HCT116 (cell line): ENCODE measurements at regions not wholly inside any gene's neighbourhood (a gene's known extent, or its start where the extent isn't known, plus 50 kb on each side); places are given as distances from the start of the nearest gene placed in this dataset.

Source experiments
- ATAC-seq: fragments of 200-7000 bp; cut with Tn5 transposase; 2 replicates; pipeline ENCODE4 v1.9.1; 2020; ENCODE audit warnings: mild to moderate bottlenecking, moderate library complexity
- BruUV-seq: library from RNA; stranded (reverse); fragments of 400-500 nt; replicated peaks from 2 replicates; lab custom pipeline; 2021; lab: Mats Ljungman, UMichigan
- CTCF ChIA-PET: fragments of 300-600 bp; sonication (Branson Sonifier 250); formaldehyde crosslinking; loops from one replicate; lab custom pipeline; 2021; ENCODE audit warnings: antibody characterized with exemption; lab: Charles Lee
- POLR2A ChIA-PET: fragments of 300-600, 350-600 bp; sonication (Branson Sonifier 250); formaldehyde crosslinking; loops from one replicate; lab custom pipeline; 2021; ENCODE audit warnings: antibody characterized with exemption; lab: Charles Lee
- RAD21 ChIA-PET, 2 experiments: fragments of 300-600 bp; sonication (Branson Sonifier 250); formaldehyde crosslinking; loops; one replicate each; lab custom pipeline; 2023; ENCODE audit warnings: low total read pairs in 2 of 2; ENCODE audit not compliant: uncharacterized antibody in 2 of 2, unreplicated experiment in 2 of 2, low non-redundant PET in 1 of 2; lab: Charles Lee
- DNase-seq: peaks from one replicate; pipeline ENCODE4 v3.0.0-alpha.2; 2010; ENCODE audit warnings: low read depth, low spot score
- H2AFZ ChIP-seq: fragments of 200-600 bp; shearing (Covaris generic), sonication (generic); 2 replicates; pipeline ENCODE4 v1.6.1; 2017; ENCODE audit warnings: low read depth, mixed run types, mixed read lengths, antibody characterized with exemption, low read length; ENCODE audit not compliant: poor library complexity, severe bottlenecking
- H3K27ac ChIP-seq: 2 replicates; pipeline ENCODE4 v1.5.1; 2012; ENCODE audit warnings: low read depth, low read length
- H3K27me3 ChIP-seq: fragments of 200-600 bp; sonication (generic); 2 replicates; pipeline ENCODE4 v1.6.1; 2016; ENCODE audit warnings: mixed run types, low read length, mixed read lengths; ENCODE audit not compliant: insufficient read depth
- H3K36me3 ChIP-seq, 2 experiments: fragments of 200-500 bp in 1 of 2; fragments of 200-600 bp in 1 of 2; sonication (Bioruptor generic) in 1 of 2; sonication (generic) in 1 of 2; 2 replicates each; pipeline versions ENCODE4 v1.5.1 to v1.6.1; 2014 to 2016; ENCODE audit warnings: low read length in 2 of 2, inconsistent platforms in 1 of 2, mixed read lengths in 1 of 2, mixed run types in 1 of 2; ENCODE audit not compliant: insufficient read depth in 2 of 2, control insufficient read depth in 1 of 2
- H3K4me1 ChIP-seq, 2 experiments: fragments of 200-600 bp in 1 of 2; sonication (generic) in 1 of 2; 2 replicates each; pipeline versions ENCODE4 v1.5.1 to v1.6.1; 2012 to 2017; ENCODE audit warnings: low read length in 2 of 2, inconsistent platforms in 1 of 2, mild to moderate bottlenecking in 1 of 2, mixed read lengths in 1 of 2, mixed run types in 1 of 2, moderate library complexity in 1 of 2; ENCODE audit not compliant: insufficient read depth in 2 of 2, control insufficient read depth in 1 of 2
- H3K4me2 ChIP-seq: fragments of 200-600 bp; sonication (generic); 2 replicates; pipeline ENCODE4 v1.6.1; 2017; ENCODE audit warnings: mixed run types, low read length, mixed read lengths
- H3K4me3 ChIP-seq, 2 experiments: fragments of 200-600 bp in 1 of 2; sonication (generic) in 1 of 2; replicated peaks in 1 of 2; 2 replicates each; pipeline ENCODE4 v1.5.1; 2011 to 2016; ENCODE audit warnings: low read length in 2 of 2, control low read depth in 1 of 2, low read depth in 1 of 2, mild to moderate bottlenecking in 1 of 2, mixed read lengths in 1 of 2, mixed run types in 1 of 2
- H3K79me2 ChIP-seq: fragments of 200-600 bp; sonication (generic); 2 replicates; pipeline ENCODE4 v1.6.1; 2017; ENCODE audit warnings: mild to moderate bottlenecking, mixed run types, low read length, moderate library complexity, mixed read lengths; ENCODE audit not compliant: insufficient read depth
- H3K9ac ChIP-seq: fragments of 200-600 bp; sonication (generic); 2 replicates; pipeline ENCODE4 v1.6.1; 2016; ENCODE audit warnings: low read length, mixed read lengths
- H3K9me2 ChIP-seq: fragments of 200-600 bp; sonication (generic), shearing (Covaris generic); 2 replicates; pipeline ENCODE4 v1.6.1; 2017; ENCODE audit warnings: mixed run types, mild to moderate bottlenecking, moderate library complexity; ENCODE audit not compliant: insufficient read depth
- H3K9me3 ChIP-seq, 2 experiments: fragments of 200-500 bp in 1 of 2; fragments of 200-600 bp in 1 of 2; sonication (Bioruptor generic) in 1 of 2; sonication (generic) in 1 of 2; 2 replicates each; pipeline ENCODE4 v1.6.1; 2014 to 2017; ENCODE audit warnings: low read length in 2 of 2, mixed read lengths in 2 of 2, inconsistent platforms in 1 of 2, low read depth in 1 of 2, mild to moderate bottlenecking in 1 of 2, mixed run types in 1 of 2, moderate library complexity in 1 of 2; ENCODE audit not compliant: control insufficient read depth in 1 of 2, insufficient read depth in 1 of 2
- H4K20me1 ChIP-seq: fragments of 200-600 bp; sonication (generic), shearing (Covaris generic); 2 replicates; pipeline ENCODE4 v1.6.1; 2017; ENCODE audit warnings: mixed run types, mild to moderate bottlenecking, moderate library complexity; ENCODE audit not compliant: insufficient read depth
- ATF3 ChIP-seq: IDR thresholded peaks from 2 replicates; pipeline ENCODE4 v1.6.1; 2012
- CBX3 ChIP-seq: IDR thresholded peaks from 2 replicates; pipeline ENCODE4 v1.6.1; 2012; ENCODE audit warnings: low read depth
- CEBPB ChIP-seq: IDR thresholded peaks from 2 replicates; pipeline ENCODE4 v1.6.1; 2012; ENCODE audit warnings: low read depth
- CTCF ChIP-seq, 3 experiments: fragments of 200-600 bp in 1 of 3; sonication (generic) in 1 of 3; IDR thresholded peaks in 2 of 3; conservative IDR thresholded peaks in 1 of 3; 2 replicates each; pipeline ENCODE4 v1.5.1; 2012 to 2017; ENCODE audit warnings: low read depth in 2 of 3, low read length in 2 of 3, antibody characterized with exemption in 1 of 3, borderline replicate concordance in 1 of 3, control low read depth in 1 of 3, mild to moderate bottlenecking in 1 of 3, mixed read lengths in 1 of 3, mixed run types in 1 of 3, moderate library complexity in 1 of 3; ENCODE audit not compliant: insufficient read depth in 1 of 3
- EGR1 ChIP-seq: IDR thresholded peaks from 2 replicates; pipeline ENCODE4 v1.6.1; 2012; ENCODE audit warnings: low read depth
- ELF1 ChIP-seq: IDR thresholded peaks from 2 replicates; pipeline ENCODE4 v1.6.1; 2012; ENCODE audit warnings: low read depth, borderline replicate concordance
- EZH2 ChIP-seq: fragments of 200-600 bp; sonication (generic); IDR thresholded peaks from 2 replicates; pipeline ENCODE4 v1.6.1; 2017; ENCODE audit warnings: antibody characterized with exemption, mixed run types
- FOSL1 ChIP-seq: IDR thresholded peaks from 2 replicates; pipeline ENCODE4 v1.6.1; 2012; ENCODE audit warnings: low read depth
- JUND ChIP-seq: IDR thresholded peaks from 2 replicates; pipeline ENCODE4 v1.6.1; 2012
- MAX ChIP-seq: IDR thresholded peaks from 2 replicates; pipeline ENCODE4 v1.6.1; 2012
- POLR2A ChIP-seq: IDR thresholded peaks from 2 replicates; pipeline ENCODE4 v1.7.0; 2011; ENCODE audit warnings: borderline replicate concordance; ENCODE audit not compliant: insufficient read depth, insufficient read length; ENCODE audit errors: extremely low read depth
- POLR2AphosphoS5 ChIP-seq: IDR thresholded peaks from 2 replicates; pipeline ENCODE4 v1.6.1; 2011; ENCODE audit warnings: mild to moderate bottlenecking, low read depth, low read length, moderate library complexity
- RAD21 ChIP-seq: IDR thresholded peaks from 2 replicates; pipeline ENCODE4 v1.6.1; 2012; ENCODE audit warnings: low read depth, mild to moderate bottlenecking
- SIN3A ChIP-seq: IDR thresholded peaks from 2 replicates; pipeline ENCODE4 v1.6.1; 2012; ENCODE audit warnings: low read depth
- SP1 ChIP-seq: IDR thresholded peaks from 2 replicates; pipeline ENCODE4 v1.6.1; 2012; ENCODE audit warnings: low read depth
- SRF ChIP-seq: IDR thresholded peaks from 2 replicates; pipeline ENCODE4 v1.6.1; 2012; ENCODE audit warnings: low read depth
- TCF7L2 ChIP-seq: IDR thresholded peaks from 2 replicates; pipeline ENCODE4 v1.7.0; 2011; ENCODE audit warnings: borderline replicate concordance, inconsistent platforms; ENCODE audit not compliant: insufficient read depth, insufficient read length; ENCODE audit errors: extremely low read depth
- YY1 ChIP-seq: IDR thresholded peaks from 2 replicates; pipeline ENCODE4 v1.6.1; 2011; ENCODE audit warnings: low read length, low read depth, moderate library complexity, mild to moderate bottlenecking; ENCODE audit not compliant: insufficient replicate concordance; ENCODE audit errors: extremely low read depth
- ZBTB33 ChIP-seq: IDR thresholded peaks from 2 replicates; pipeline ENCODE4 v1.6.1; 2011; ENCODE audit warnings: mild to moderate bottlenecking, low read length, moderate library complexity; ENCODE audit not compliant: insufficient replicate concordance; ENCODE audit errors: extremely low read depth
- intact Hi-C: fragments of 100-400 bp; cut with micrococcal nuclease; formaldehyde crosslinking; loops from 2 replicates; pipeline ENCODE4 v1.10.0; 2022

GRCh38 chr13:59330764-59331163 is 833.0 kb downstream of the DIAPH3 start:
- H3K27ac ChIP-seq, result no peak overlapping the region
- peaks cover 0 to 7% of the 10 kb centered on the region in 2 experiments; a peak in 1 of 4 replicates for H3K9me3 ChIP-seq
- intact Hi-C loops, result no loop called here
- H3K4me2 ChIP-seq, result no peak overlapping the region
- H3K4me1 ChIP-seq, result no peaks in the 10 kb centered on the region
- no peaks in the 10 kb centered on the region for H3K79me2 ChIP-seq
- H3K4me3 ChIP-seq, result no peak overlapping the region
- no peaks in the 10 kb centered on the region for H3K9me2 ChIP-seq
- ChIA-PET POLR2A (no interaction called here), RAD21 (no interaction called here), CTCF (interaction anchor here (0.6 kb wide), 1 partner anchor 140 kb away, joined by 3 read pairs; no protein-coding TSS in a partner anchor)
- no peak for ATAC-seq
- BruUV-seq, result no TSS peak
- TF ChIP-seq MAX, result no peak
- TF ChIP-seq EGR1, result no peak
- no peak for TF ChIP-seq YY1
- TF ChIP-seq SIN3A, result no peak
- no peak overlapping the region for H3K9ac ChIP-seq
- no peaks in the 10 kb centered on the region for H4K20me1 ChIP-seq
- H3K27me3 ChIP-seq, result no peaks in the 10 kb centered on the region
- DNase-seq, result no peak
- H2AFZ ChIP-seq, result no peak overlapping the region
- no peaks in the 10 kb centered on the region for H3K36me3 ChIP-seq

- Histone ChIP-seq H3K9ac (no peak overlapping the region), H3K9me2 (no peaks in the 10 kb centered on the region), H4K20me1 (no peaks in the 10 kb centered on the region), H2AFZ (no peak overlapping the region), H3K4me2 (no peak overlapping the region), H3K27me3 (no peaks in the 10 kb centered on the region), H3K36me3 (no peaks in the 10 kb centered on the region), H3K79me2 (no peaks in the 10 kb centered on the region), H3K4me3 (no peak overlapping the region), H3K9me3 (peaks cover 0 to 4% of the 10 kb centered on the region in 2 experiments; a peak in 1 of 4 replicates), H3K27ac (no peak overlapping the region), H3K4me1 (no peaks in the 10 kb centered on the region)
- RAD21 ChIA-PET, result no interaction called here
- intact Hi-C loops, result no loop called here
- DNase-seq (no peak), ATAC-seq (no peak)
- POLR2A ChIA-PET, result no interaction called here
- CTCF ChIA-PET, result no interaction called here
- no TSS peak for BruUV-seq
- no peak for TF ChIP-seq RAD21
- no peak for TF ChIP-seq FOSL1
- TF ChIP-seq POLR2A, result no peak
- TF ChIP-seq SRF, result no peak
- TF ChIP-seq POLR2AphosphoS5, result no peak
- TF ChIP-seq CEBPB, result no peak
- no peak for TF ChIP-seq CBX3
- no peak for TF ChIP-seq YY1
- no peak for TF ChIP-seq EGR1
- no peak for TF ChIP-seq SP1
- TF ChIP-seq CTCF (IDR thresholded peaks at IDR 0.05 in 2 of 3, conservative IDR thresholded peaks at IDR 0.05 in 1 of 3; ENCODE audit: borderline replicate concordance in 1 of 3, insufficient read depth in 1 of 3, low read depth in 2 of 3, low read length in 2 of 3), result no peak
- no peak for TF ChIP-seq ZBTB33
- TF ChIP-seq JUND, result no peak
- no peak for TF ChIP-seq ELF1
- TF ChIP-seq EZH2, result no peak
- no peak for TF ChIP-seq ATF3
- no peak for TF ChIP-seq SIN3A
- TF ChIP-seq TCF7L2, result no peak
These were observed 830.8 kb downstream of the DIAPH3 start for GRCh38 chr13:59332966-59333365.
